Neural crest cell (in vitro differentiated cells): ENCODE measurements at regions not wholly inside any gene's neighbourhood (a gene's known extent, or its start where the extent isn't known, plus 50 kb on each side); places are given as distances from the start of the nearest gene placed in this dataset.
"Not testable (repeated sequence)": the region's sequence is repeated elsewhere in the genome, so short reads cannot be mapped to it uniquely, and the experiment has no call there.

ENCODE experiments used
- DNase-seq: peaks from one replicate; pipeline ENCODE4 v3.0.0; 2021; ENCODE audit warnings: low read depth, mixed read lengths, low spot score
- H3K27ac Mint-ChIP-seq: one replicate; pipeline ENCODE4 v1.8.0; 2021; ENCODE audit warnings: mild to moderate bottlenecking, mixed read lengths; ENCODE audit not compliant: unreplicated experiment
- H3K27me3 Mint-ChIP-seq: 2 replicates; pipeline ENCODE4 v1.8.0; 2021; ENCODE audit warnings: low read depth, mild to moderate bottlenecking, mixed read lengths
- H3K36me3 Mint-ChIP-seq: 2 replicates; pipeline ENCODE4 v1.8.0; 2021; ENCODE audit warnings: low read depth, mild to moderate bottlenecking, mixed read lengths
- H3K4me1 Mint-ChIP-seq: 2 replicates; pipeline ENCODE4 v1.8.0; 2021; ENCODE audit warnings: mixed read lengths
- H3K4me3 Mint-ChIP-seq: one replicate; pipeline ENCODE4 v1.8.0; 2021; ENCODE audit warnings: mild to moderate bottlenecking, mixed read lengths
- H3K9me3 Mint-ChIP-seq: 2 replicates; pipeline ENCODE4 v1.8.0; 2021; ENCODE audit warnings: mixed read lengths
- CTCF ChIP-seq: fragments of 200-600 bp; sonication (generic); conservative IDR thresholded peaks from 2 replicates; pipeline ENCODE4 v1.5.0; 2021; ENCODE audit warnings: antibody characterized with exemption, mild to moderate bottlenecking

- Mint-ChIP-seq H3K27ac (no peak overlapping the region), H3K27me3 (peaks cover 8% of the 10 kb centered on the region), H3K9me3 (no peaks in the 10 kb centered on the region), H3K4me1 (no peaks in the 10 kb centered on the region), H3K4me3 (no peak overlapping the region), H3K36me3 (no peaks in the 10 kb centered on the region)
- DNase-seq: no peak
- TF ChIP-seq CTCF: no peak
These were observed 233.1 kb upstream of the GRIA1 start for GRCh38 chr5:153257381-153257780.

GRCh38 chr5:153258469-153258868 lies 232.0 kb upstream of the GRIA1 start:
- H3K27me3 Mint-ChIP-seq: peaks cover 8% of the 10 kb centered on the region
- no peak for TF ChIP-seq CTCF
- no peak overlapping the region for H3K27ac Mint-ChIP-seq
- no peaks in the 10 kb centered on the region for H3K9me3 Mint-ChIP-seq
- no peaks in the 10 kb centered on the region for H3K4me1 Mint-ChIP-seq
- no peaks in the 10 kb centered on the region for H3K36me3 Mint-ChIP-seq
- no peak overlapping the region for H3K4me3 Mint-ChIP-seq
- DNase-seq: no peak

GRCh38 chr5:153267506-153267905 lies 223.0 kb upstream of the GRIA1 start:
- no peaks in the 10 kb centered on the region for H3K4me1 Mint-ChIP-seq
- no peak overlapping the region for H3K4me3 Mint-ChIP-seq
- H3K9me3 Mint-ChIP-seq: no peaks in the 10 kb centered on the region
- TF ChIP-seq CTCF: no peak
- H3K36me3 Mint-ChIP-seq: no peaks in the 10 kb centered on the region
- H3K27me3 Mint-ChIP-seq: peaks cover 4% of the 10 kb centered on the region
- no peak for DNase-seq
- H3K27ac Mint-ChIP-seq: no peak overlapping the region

- DNase-seq: no peak
- Mint-ChIP-seq H3K4me1 (no peaks in the 10 kb centered on the region), H3K4me3 (no peak overlapping the region), H3K27ac (no peak overlapping the region), H3K27me3 (peaks cover 11% of the 10 kb centered on the region), H3K36me3 (no peaks in the 10 kb centered on the region), H3K9me3 (no peaks in the 10 kb centered on the region)
- no peak for TF ChIP-seq CTCF
These were observed 214.8 kb upstream of the GRIA1 start for GRCh38 chr5:153275695-153276094.

GRCh38 chr5:153276151-153276550 lies 214.3 kb upstream of the GRIA1 start:
- Mint-ChIP-seq H3K27me3 (peaks cover 11% of the 10 kb centered on the region), H3K27ac (no peak overlapping the region), H3K4me1 (no peaks in the 10 kb centered on the region), H3K4me3 (no peak overlapping the region), H3K9me3 (no peaks in the 10 kb centered on the region), H3K36me3 (no peaks in the 10 kb centered on the region)
- peak; percentile 70 for DNase-seq
- TF ChIP-seq CTCF: no peak

- not testable (repeated sequence) for H3K27me3 Mint-ChIP-seq, H3K4me1 Mint-ChIP-seq, DNase-seq, H3K4me3 Mint-ChIP-seq, H3K27ac Mint-ChIP-seq, H3K36me3 Mint-ChIP-seq
- peaks cover 11% of the 10 kb centered on the region for H3K9me3 Mint-ChIP-seq
These were observed 194.1 kb upstream of the GRIA1 start for GRCh38 chr5:153296251-153296844.
